ENCODE measurements at regions not wholly inside any gene's neighbourhood (a gene's known extent, or its start where the extent isn't known, plus 50 kb on each side); places are given as distances from the start of the nearest gene placed in this dataset.

DNA sequence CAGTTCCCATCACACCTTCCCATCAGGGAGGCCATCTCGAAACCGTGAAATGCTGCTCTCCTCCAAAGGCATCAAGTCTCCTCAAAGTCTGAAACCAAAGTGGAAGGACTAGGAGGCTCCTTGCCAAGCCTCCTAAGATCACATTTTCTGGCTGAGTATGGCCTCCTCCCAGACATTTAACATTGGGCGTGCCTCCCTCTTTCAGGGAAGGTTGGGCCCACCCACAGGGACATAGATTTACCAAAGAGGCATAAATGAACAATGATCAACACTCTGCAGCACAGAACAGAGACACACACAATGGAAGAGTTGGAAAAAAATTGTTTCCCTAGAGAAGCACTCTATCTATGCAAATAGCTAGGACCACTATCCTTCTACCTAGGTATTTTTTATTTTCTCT is 381.8 kb downstream of the MAFB start:
- Mint-ChIP-seq H3K27ac (no peak overlapping the region), H3K27me3 (peaks cover 1% of the 10 kb centered on the region), H3K4me1 (ENCODE audit: low read depth) (peaks cover 3% of the 10 kb centered on the region), H3K9me3 (ENCODE audit: low read depth) (no peaks in the 10 kb centered on the region), H3K36me3 (ENCODE audit: insufficient read depth) (no peaks in the 10 kb centered on the region), H3K4me3 (ENCODE audit: low read depth) (no peak overlapping the region)
- DNase-seq (ENCODE audit: low spot score, unreplicated experiment), result no peak
- TF ChIP-seq, protein P1, sequence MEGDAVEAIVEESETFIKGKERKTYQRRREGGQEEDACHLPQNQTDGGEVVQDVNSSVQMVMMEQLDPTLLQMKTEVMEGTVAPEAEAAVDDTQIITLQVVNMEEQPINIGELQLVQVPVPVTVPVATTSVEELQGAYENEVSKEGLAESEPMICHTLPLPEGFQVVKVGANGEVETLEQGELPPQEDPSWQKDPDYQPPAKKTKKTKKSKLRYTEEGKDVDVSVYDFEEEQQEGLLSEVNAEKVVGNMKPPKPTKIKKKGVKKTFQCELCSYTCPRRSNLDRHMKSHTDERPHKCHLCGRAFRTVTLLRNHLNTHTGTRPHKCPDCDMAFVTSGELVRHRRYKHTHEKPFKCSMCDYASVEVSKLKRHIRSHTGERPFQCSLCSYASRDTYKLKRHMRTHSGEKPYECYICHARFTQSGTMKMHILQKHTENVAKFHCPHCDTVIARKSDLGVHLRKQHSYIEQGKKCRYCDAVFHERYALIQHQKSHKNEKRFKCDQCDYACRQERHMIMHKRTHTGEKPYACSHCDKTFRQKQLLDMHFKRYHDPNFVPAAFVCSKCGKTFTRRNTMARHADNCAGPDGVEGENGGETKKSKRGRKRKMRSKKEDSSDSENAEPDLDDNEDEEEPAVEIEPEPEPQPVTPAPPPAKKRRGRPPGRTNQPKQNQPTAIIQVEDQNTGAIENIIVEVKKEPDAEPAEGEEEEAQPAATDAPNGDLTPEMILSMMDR (IDR thresholded peaks at IDR 0.05; ENCODE audit: unreplicated experiment), result no peak

DNA sequence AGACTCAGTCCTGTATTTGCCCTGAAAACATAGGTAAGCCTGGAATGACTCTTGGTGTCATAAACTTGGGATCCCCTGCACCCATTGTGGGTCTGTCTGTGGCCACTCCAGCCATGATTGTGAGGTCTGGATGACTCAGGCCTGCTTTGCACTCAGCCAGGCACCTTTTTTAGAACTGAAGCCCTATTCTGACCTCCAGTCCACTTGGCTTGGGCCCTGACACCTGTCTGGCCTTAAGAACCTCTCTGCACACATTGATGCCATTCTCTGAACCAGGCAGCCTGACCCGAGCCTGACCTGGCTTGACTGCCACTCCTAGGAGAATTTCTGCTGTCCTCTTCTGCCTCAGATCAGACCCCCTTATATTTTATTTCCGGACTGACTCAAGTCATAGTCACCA is 383.7 kb downstream of the MAFB start:
- Mint-ChIP-seq H3K27me3 (no peaks in the 10 kb centered on the region), H3K9me3 (ENCODE audit: low read depth) (no peaks in the 10 kb centered on the region), H3K36me3 (ENCODE audit: insufficient read depth) (no peaks in the 10 kb centered on the region), H3K4me1 (ENCODE audit: low read depth) (peaks cover 3% of the 10 kb centered on the region), H3K4me3 (ENCODE audit: low read depth) (no peak overlapping the region), H3K27ac (no peak overlapping the region)
- no peak for DNase-seq (ENCODE audit: low spot score, unreplicated experiment)
- TF ChIP-seq, protein P1 (IDR thresholded peaks at IDR 0.05; ENCODE audit: unreplicated experiment), result no peak

DNA sequence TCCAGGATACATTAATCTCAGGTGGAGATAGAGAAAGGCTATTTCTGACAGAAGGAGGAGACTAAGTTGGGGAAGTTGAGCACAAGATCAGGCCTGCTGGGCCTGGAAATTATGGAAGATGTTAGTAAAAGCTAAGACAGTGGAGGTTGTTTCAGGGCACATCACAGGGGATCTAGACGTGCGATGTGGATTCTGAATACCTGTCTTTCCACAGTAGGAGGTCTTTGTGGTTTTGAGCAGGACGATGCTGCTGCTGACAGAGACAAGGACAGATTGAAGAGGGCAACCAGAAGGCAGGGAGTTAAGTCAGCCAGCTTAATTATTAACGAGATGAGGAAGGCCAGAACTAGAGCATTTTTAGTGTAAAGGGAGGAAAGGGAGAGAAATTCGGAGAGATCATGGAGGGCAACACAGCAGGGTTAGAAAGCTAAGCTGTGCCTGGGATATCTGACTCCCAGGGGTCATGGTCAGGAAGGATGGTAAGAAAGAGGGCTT is 384.9 kb downstream of the MAFB start:
- Mint-ChIP-seq H3K9me3 (ENCODE audit: low read depth) (no peaks in the 10 kb centered on the region), H3K4me3 (ENCODE audit: low read depth) (no peak overlapping the region), H3K27ac (no peak overlapping the region), H3K4me1 (ENCODE audit: low read depth) (peaks cover 3% of the 10 kb centered on the region), H3K36me3 (ENCODE audit: insufficient read depth) (no peaks in the 10 kb centered on the region), H3K27me3 (no peaks in the 10 kb centered on the region)
- TF ChIP-seq, protein P1 (IDR thresholded peaks at IDR 0.05; ENCODE audit: unreplicated experiment), result no peak
- DNase-seq (ENCODE audit: low spot score, unreplicated experiment), result no peak

DNA sequence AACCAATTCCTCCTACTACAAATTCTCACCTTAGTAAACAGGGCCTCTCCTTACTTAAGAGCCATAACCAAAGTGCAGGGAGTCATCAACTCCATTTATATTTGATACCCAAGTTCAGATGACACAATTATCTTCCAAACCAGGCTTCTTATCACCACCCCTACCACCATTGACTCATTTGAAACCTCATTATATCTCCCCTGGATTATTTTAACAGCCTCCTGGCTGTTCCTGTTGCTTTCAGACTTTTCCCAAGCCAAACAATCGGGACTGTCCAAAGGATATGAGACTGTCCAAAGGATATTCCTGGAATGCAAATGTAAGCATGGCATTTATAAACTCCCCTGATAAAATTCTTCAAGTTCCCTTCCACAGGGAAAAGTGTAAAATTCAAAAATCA is 394.3 kb downstream of the MAFB start:
- peaks cover 2% of the 10 kb centered on the region for H3K9me3 Mint-ChIP-seq (ENCODE audit: low read depth)
- H3K27ac Mint-ChIP-seq, result no peak overlapping the region
- TF ChIP-seq, protein P1 (IDR thresholded peaks at IDR 0.05; ENCODE audit: unreplicated experiment), result no peak
- no peak for DNase-seq (ENCODE audit: low spot score, unreplicated experiment)
- no peaks in the 10 kb centered on the region for H3K27me3 Mint-ChIP-seq
- no peak overlapping the region for H3K4me3 Mint-ChIP-seq (ENCODE audit: low read depth)
- peaks cover 3% of the 10 kb centered on the region for H3K4me1 Mint-ChIP-seq (ENCODE audit: low read depth)
- H3K36me3 Mint-ChIP-seq (ENCODE audit: insufficient read depth), result no peaks in the 10 kb centered on the region

DNA sequence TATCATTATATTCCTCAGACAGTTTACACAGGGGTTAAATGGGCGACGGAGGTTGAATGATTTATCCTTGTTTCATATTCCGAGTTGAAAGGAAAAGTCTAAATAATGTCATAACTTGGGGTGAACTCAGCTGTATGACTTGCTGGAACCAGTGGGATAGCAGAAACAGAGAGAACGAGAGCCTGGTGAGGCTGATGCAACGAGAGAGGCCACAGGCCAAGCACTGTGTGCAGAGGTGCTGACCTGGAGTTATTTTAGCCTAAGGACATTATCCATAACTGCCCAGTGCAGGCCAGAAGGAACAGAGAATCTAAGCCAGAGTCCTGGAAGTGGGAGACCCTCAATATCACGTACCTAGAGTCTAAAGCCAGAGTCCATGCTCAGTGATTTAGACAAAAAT is 394.9 kb downstream of the MAFB start:
- Mint-ChIP-seq H3K9me3 (ENCODE audit: low read depth) (peaks cover 2% of the 10 kb centered on the region), H3K4me3 (ENCODE audit: low read depth) (no peak overlapping the region), H3K27ac (peak overlapping the region; percentile 13), H3K27me3 (no peaks in the 10 kb centered on the region), H3K36me3 (ENCODE audit: insufficient read depth) (no peaks in the 10 kb centered on the region), H3K4me1 (ENCODE audit: low read depth) (peaks cover 3% of the 10 kb centered on the region)
- DNase-seq (ENCODE audit: low spot score, unreplicated experiment), result no peak
- TF ChIP-seq, protein P1 (IDR thresholded peaks at IDR 0.05; ENCODE audit: unreplicated experiment), result no peak

Measured in progenitor cell of endocrine pancreas (in vitro differentiated cells).